Pons (tissue), 1 donor: ENCODE measurements at regions not wholly inside any gene's neighbourhood (a gene's known extent, or its start where the extent isn't known, plus 50 kb on each side); places are given as distances from the start of the nearest gene placed in this dataset.
"Not testable (repeated sequence)": the region's sequence is repeated elsewhere in the genome, so short reads cannot be mapped to it uniquely, and the experiment has no call there.

Experiments used
- DNase-seq: peaks from one replicate; pipeline ENCODE4 v3.0.0-alpha.2; 2016; ENCODE audit warnings: low spot score

DNA sequence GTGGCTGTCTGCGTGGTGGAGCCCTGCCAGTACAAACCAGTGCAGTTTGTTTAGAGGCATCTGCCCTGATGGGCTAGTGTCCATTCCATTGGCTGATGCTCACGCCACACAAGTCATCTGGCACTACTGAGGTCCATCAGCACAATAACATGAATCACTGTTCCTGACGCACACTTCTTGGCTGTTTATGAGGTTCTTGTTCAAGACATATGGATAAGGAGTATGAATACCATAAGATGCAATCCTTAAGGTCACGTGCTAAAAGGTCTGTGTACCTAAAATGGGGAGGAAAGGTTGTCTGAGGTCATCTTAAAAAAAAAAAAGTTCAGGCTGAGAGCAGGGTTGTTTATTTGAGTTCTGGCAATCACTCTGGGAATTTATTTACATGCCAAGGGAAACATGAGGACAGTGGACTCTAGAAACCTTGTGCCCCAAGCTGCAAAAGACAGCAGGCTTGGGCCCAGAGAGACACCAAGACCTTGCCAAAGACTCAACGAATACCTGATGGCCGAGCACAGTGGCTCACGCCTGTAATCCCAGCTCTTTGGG lies 54.1 kb upstream of the SHLD1 start:
- DNase-seq, result no peak

DNA sequence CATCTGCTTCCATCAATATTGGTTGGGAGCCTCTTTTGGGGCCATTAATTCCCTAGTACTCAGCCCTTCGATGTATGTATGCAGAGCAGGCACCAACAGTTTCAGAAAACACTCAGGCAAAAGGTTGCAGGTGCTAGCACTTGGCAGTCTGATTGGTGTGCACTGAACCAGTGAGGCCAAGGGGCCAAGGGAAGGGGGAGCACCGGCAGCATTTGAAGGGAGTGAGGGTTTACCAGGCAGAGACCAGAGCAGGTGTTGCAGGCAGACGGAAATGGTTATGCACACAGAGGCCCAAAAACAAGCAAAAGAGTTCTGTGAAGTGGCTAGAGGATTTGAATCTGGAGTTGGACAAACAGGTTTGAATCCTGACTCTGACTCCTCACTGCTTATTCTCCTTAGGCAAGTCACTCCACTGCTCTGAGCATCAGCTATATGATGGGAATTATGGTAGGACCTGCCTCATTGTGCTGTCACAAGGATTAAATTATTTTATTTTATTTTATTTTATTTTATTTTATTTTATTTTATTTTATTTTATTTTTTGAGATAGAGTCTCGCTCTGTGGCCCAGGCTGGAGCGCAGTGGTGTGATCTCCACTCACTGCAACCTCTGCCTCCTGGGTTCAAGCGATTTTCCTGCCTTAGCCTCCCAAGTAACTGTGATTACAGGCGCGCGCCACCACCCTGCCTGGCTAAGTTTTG lies 58.1 kb upstream of the SHLD1 start:
- no peak for DNase-seq

DNA sequence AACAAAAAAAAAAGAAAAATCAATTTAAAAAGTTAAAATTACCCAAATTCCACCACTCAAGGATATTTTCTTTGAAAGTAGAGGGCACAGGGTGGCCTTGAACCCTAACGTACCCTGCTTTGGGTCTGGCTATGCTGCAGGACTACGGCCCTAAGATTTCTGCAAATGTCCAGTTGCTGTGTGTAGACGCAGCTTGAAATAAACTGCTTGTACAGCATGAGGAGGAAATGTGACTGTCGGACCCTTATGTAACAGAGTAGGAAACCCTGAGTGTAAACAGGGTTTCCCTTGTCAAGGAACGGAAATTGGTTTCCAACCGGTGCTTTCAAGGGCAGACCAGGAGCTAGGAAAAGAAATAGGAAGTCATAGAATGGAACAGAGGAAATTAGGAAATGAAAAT lies 60.7 kb upstream of the SHLD1 start:
- peak; percentile 59 for DNase-seq

GRCh38 chr20:5688431-5688972 lies 61.7 kb upstream of the SHLD1 start:
- DNase-seq, result peak; percentile 27

GRCh38 chr20:5687884-5688283 lies 62.3 kb upstream of the SHLD1 start:
- DNase-seq, result peak; percentile 39

GRCh38 chr20:5686384-5687105 lies 63.7 kb upstream of the SHLD1 start:
- no peak for DNase-seq

- DNase-seq, result not testable (repeated sequence)
These were observed 67.6 kb upstream of the SHLD1 start for GRCh38 chr20:5682556-5682955.

GRCh38 chr20:5680192-5680591 lies 69.4 kb upstream of the GPCPD1 start:
- no peak for DNase-seq

DNA sequence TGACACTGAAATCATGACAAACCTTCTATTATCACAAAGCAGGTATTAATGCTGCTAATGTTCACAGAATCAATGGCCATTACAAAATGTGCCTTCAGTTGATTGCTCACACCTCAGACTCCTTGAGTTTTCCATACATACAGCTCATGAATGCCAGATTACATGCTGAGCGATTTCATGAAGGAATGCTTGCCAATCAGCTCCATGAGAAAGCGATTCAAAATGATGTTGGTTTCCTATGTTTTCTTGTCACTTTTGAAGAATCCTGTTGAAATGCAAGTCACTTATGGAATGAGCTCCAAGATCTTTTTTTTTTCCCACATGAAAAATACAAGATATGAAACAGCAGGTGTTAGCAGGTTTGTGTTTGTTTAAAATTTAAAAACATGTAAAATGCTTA lies 68.0 kb upstream of the GPCPD1 start:
- no peak for DNase-seq

GRCh38 chr20:5677944-5678343 lies 67.1 kb upstream of the GPCPD1 start:
- not testable (repeated sequence) for DNase-seq

- DNase-seq, result no peak
These were observed 66.6 kb upstream of the GPCPD1 start for GRCh38 chr20:5677389-5677788.

DNA sequence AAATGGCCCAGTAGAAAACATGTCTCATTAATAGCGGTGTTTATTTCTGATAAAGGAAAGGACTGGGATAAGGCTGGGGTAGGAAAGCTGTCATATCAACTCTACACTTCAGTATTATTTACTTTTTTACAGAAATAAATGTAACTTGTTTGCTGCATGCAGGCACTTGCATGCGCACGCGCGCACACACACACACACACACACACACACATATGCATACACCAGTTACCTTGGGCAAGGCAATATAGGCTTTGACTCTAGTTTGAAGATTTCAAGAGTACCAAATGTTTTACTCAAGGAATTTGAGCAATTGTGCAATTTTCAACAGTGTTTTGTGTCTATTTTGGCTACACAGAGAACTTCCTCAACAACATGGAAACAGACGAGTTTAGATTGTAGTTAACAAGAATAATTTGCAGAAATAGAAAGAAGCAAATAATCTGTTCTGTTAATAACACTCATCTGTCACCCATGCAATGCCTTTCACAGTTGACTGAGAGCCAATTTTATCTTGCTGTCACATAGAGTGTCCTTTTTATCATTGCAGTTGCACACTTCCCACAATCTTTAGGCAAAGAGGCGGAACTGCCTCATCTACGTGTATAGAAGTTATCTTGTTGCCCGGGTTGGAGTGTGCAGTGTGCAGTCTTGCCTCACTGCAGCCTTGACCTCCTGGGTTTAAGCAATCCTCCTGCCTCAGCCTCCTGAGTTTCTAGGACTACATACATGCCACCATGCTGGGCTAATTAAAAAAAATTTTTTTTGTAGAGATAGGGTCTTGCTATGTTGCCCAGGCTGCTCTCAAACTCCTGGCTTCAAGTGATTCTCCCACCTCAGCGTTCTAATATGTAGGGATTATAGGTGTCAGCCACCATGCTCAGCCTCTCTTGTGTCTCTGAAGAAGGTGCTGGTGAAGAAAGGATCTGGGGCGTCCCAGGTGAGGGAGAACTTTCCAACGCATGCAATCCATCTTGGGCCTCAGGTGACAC lies 64.6 kb upstream of the GPCPD1 start:
- peak; percentile 70 for DNase-seq

DNA sequence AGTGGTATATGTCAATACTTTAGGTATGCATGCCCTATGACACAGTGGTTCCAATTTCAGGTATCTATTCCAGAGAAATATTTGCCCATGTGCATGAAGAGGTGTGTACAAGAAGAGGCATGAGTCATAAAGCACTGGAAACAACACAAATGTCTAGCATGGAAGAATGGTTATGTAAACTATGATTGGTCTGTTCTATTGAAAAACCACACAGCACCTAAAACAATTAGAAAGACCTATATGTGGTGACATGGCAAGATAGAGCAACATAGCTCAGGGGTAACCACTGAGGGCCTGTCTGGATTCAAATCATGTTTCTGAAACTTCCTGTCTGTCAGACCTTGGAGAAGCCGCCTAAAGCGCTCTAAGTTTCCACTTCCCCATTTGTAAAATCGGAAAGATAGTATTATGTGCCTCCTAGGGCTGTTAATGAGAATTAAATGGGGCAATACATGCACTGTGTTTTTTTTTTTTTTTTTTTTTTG lies 63.4 kb upstream of the GPCPD1 start:
- no peak for DNase-seq

DNA sequence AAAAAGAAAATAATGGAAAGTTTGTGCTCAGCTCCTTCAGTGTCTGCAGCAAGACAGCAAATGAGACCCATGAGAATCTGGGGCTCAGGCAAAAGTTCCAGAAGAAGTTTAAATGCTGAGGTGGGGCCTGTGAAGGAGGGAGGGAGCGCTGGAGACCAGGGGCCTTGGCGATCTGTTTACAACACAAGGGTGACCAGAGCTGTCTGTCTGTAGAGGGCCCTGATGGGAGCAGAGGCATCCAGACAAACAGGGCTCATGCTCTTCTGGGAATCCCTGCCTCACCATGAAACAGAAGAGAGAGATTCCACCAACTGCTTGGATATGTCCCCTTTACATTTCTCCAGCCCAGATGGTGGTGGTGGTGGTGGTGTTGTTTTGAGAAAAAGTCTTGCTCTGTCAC lies 60.1 kb upstream of the GPCPD1 start:
- DNase-seq, result no peak

GRCh38 chr20:5670036-5670536 lies 59.3 kb upstream of the GPCPD1 start:
- DNase-seq, result no peak

DNA sequence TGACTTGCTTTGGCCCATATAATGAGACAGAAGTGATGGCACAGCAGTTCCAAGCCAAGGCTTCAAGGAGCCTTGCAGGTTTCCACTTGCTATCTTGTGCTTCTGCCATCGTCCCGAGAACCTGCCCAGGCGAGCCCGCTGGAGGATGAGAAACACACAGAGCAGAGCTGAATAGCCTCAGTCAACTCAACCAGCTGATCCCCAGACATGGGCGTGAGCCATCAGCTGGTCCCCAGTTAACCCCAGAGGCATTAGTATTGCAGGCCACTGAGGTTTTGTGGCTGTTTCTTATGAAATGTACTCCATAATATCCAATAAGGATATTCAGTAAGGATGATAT lies 57.7 kb upstream of the GPCPD1 start:
- DNase-seq, result no peak

- no peak for DNase-seq
These were observed 57.1 kb upstream of the GPCPD1 start for GRCh38 chr20:5667705-5668528.

DNA sequence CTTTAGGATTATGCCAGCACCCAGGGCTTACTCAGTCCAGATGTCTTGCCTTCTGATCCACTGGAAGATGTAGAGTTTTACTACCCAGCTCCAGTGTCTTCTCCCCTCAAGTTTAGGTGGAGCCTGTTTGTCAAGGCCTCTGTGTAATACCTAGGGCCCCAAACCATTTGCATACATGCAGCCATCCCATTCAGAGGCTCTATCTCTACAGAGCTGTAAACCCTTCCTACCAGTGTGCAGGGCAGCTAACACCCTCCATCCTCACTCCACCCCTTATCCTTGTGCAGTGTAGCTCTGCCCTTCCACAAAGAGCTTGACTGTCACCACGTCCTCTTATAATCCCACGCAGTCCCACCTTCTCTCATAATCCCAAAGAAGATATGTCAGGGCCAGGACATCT lies 54.6 kb upstream of the GPCPD1 start:
- no peak for DNase-seq

DNA sequence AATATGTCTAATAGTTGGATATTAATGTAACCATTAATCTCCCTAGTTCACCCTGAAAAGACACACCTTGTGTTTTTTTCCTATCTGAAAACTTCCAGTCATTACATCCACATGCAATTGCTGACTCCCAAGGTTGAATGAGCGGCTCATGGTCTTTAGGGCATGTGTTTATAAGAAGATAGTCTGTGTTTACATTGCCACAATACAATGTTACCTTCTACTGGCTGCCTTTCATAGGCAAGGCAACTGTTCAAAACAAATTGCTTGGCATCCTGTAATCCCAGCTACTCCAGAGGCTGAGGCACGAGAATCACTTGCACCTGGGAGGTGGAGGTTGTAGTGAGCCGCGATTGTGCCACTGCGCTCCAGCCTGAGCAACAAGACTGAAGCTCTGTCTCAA lies 52.6 kb upstream of the GPCPD1 start:
- DNase-seq, result no peak

GRCh38 chr20:5662769-5663168 lies 52.0 kb upstream of the GPCPD1 start:
- no peak for DNase-seq

GRCh38 chr20:5660756-5661155 lies 50.0 kb upstream of the GPCPD1 start:
- DNase-seq, result not testable (repeated sequence)
